ENCODE measurements at regions not wholly inside any gene's neighbourhood (a gene's known extent, or its start where the extent isn't known, plus 50 kb on each side); places are given as distances from the start of the nearest gene placed in this dataset.

DNA sequence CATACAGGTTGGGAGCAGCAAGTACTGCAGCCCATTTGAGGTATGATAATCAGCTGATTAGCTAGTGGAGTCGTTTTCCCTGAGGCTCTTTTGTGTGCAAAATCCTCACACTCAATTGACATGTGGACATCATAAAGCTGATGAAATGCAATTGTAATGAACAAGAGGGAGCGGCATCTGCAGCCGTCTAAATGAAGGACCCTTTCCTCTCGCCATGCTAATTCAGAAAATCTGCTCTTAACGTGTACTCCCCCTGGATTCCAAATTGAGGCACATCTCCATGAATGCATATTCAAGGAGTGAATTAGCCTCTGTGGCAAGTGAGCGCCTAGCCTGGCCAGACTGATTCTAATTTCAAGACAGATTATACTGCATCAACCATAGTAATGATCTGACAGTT is 260.9 kb upstream of the ATP5MC3 start:
- TF ChIP-seq POLR2A (IDR thresholded peaks at IDR 0.05; ENCODE audit: low read length) (no peak), GATA1 (IDR thresholded peaks at IDR 0.05; ENCODE audit: low read depth, low read length) (no peak)
